B cell (primary cell): ENCODE measurements at regions not wholly inside any gene's neighbourhood (a gene's known extent, or its start where the extent isn't known, plus 50 kb on each side); places are given as distances from the start of the nearest gene placed in this dataset.

Source experiments
- ATAC-seq: fragments of 200-7000 bp; cut with Tn5 transposase; one replicate; pipeline ENCODE4 v1.10.0; 2021; ENCODE audit warnings: low read depth, mild to moderate bottlenecking, moderate number of reproducible peaks, moderate library complexity
- CTCF ChIA-PET: fragments of 350-600 bp; sonication (Branson Sonifier 250); formaldehyde crosslinking; loops from one replicate; lab custom pipeline; 2021; ENCODE audit warnings: antibody characterized with exemption, inconsistent platforms; lab: Charles Lee
- POLR2A ChIA-PET: fragments of 350-600 bp; sonication (Branson Sonifier 250); formaldehyde crosslinking; loops from one replicate; lab custom pipeline; 2021; ENCODE audit warnings: antibody characterized with exemption; lab: Charles Lee
- DNase-seq: peaks from one replicate; pipeline ENCODE4 v3.0.0; 2013
- H2AFZ ChIP-seq: 2 replicates; pipeline ENCODE4 v1.6.1; 2012; ENCODE audit warnings: mild to moderate bottlenecking, low read depth, low read length; ENCODE audit not compliant: insufficient read depth, poor library complexity, severe bottlenecking
- H3K27ac ChIP-seq, 2 donors: 1 replicate in 1 of 2; 2 replicates in 1 of 2; pipeline ENCODE4 v1.5.1; 2012 to 2013; ENCODE audit warnings: low read length in 2 of 2, mild to moderate bottlenecking in 2 of 2, moderate library complexity in 1 of 2
- H3K27me3 ChIP-seq, 4 experiments: fragments of 200-600 bp in 1 of 4; sonication (generic) in 1 of 4; replicated peaks in 1 of 4; 1 replicate in 2 of 4; 2 replicates in 2 of 4; pipeline versions ENCODE4 v1.6.1 to v1.7.0; 2013 to 2016; ENCODE audit warnings: low read length in 3 of 4, mild to moderate bottlenecking in 2 of 4, mixed read lengths in 1 of 4, moderate library complexity in 1 of 4; ENCODE audit not compliant: insufficient read depth in 4 of 4, control insufficient read depth in 3 of 4; ENCODE audit errors: control extremely low read depth in 1 of 4
- H3K36me3 ChIP-seq, 2 experiments: replicated peaks in 1 of 2; 1 replicate in 1 of 2; 2 replicates in 1 of 2; pipeline versions ENCODE4 v1.6.1 to v1.7.1; 2013; ENCODE audit warnings: low read length in 1 of 2; ENCODE audit not compliant: insufficient read depth in 2 of 2, control insufficient read depth in 1 of 2; ENCODE audit errors: control extremely low read depth in 1 of 2, extremely low read depth in 1 of 2
- H3K4me1 ChIP-seq, 2 donors: fragments of 200-600 bp in 1 of 2; sonication (generic) in 1 of 2; 1 replicate in 1 of 2; 2 replicates in 1 of 2; pipeline versions ENCODE4 v1.5.1 to v1.6.1; 2013 to 2017; ENCODE audit warnings: low read length in 2 of 2; ENCODE audit not compliant: control insufficient read depth in 2 of 2, insufficient read depth in 2 of 2
- H3K4me2 ChIP-seq: replicated peaks from 2 replicates; pipeline ENCODE3; 2012; ENCODE audit warnings: mild to moderate bottlenecking, low read depth, low read length; ENCODE audit not compliant: poor library complexity, severe bottlenecking
- H3K4me3 ChIP-seq, 5 experiments: fragments of 200-600 bp in 1 of 5; sonication (generic) in 1 of 5; 1 replicate in 3 of 5; 2 replicates in 2 of 5; pipeline versions ENCODE4 v1.5.1 to v1.7.0; 2011 to 2016; ENCODE audit warnings: low read length in 4 of 5, mild to moderate bottlenecking in 4 of 5, low read depth in 2 of 5, control low read depth in 1 of 5, moderate library complexity in 1 of 5; ENCODE audit not compliant: insufficient read depth in 1 of 5; ENCODE audit errors: control extremely low read depth in 1 of 5, extremely low read depth in 1 of 5
- H3K79me2 ChIP-seq: fragments of 200-600 bp; sonication (generic); one replicate; pipeline ENCODE4 v1.6.0; 2016; ENCODE audit warnings: low read length; ENCODE audit not compliant: control insufficient read depth, insufficient read depth
- H3K9ac ChIP-seq: fragments of 200-600 bp; sonication (generic); 2 replicates; pipeline ENCODE4 v1.6.1; 2017; ENCODE audit warnings: mild to moderate bottlenecking, low read length, moderate library complexity
- H3K9me3 ChIP-seq, 3 donors: one replicate each; pipeline versions ENCODE4 v1.6.1 to v1.7.1; 2013; ENCODE audit warnings: low read length in 2 of 3; ENCODE audit not compliant: control insufficient read depth in 2 of 3, insufficient read depth in 1 of 3; ENCODE audit errors: control extremely low read depth in 1 of 3
- H4K20me1 ChIP-seq: 2 replicates; pipeline ENCODE4 v1.6.0; 2012; ENCODE audit warnings: mild to moderate bottlenecking, low read length; ENCODE audit not compliant: insufficient read depth, control insufficient read depth, poor library complexity, severe bottlenecking
- H3K27ac Mint-ChIP-seq: one replicate; pipeline ENCODE4 v1.8.0; 2021; ENCODE audit warnings: mixed read lengths
- H3K27me3 Mint-ChIP-seq: one replicate; pipeline ENCODE4 v1.8.0; 2021; ENCODE audit warnings: mixed read lengths
- H3K4me1 Mint-ChIP-seq: one replicate; pipeline ENCODE4 v1.8.0; 2021; ENCODE audit warnings: mixed read lengths
- H3K4me3 Mint-ChIP-seq: one replicate; pipeline ENCODE4 v1.8.0; 2021; ENCODE audit warnings: mixed read lengths
- H3K9me3 Mint-ChIP-seq: one replicate; pipeline ENCODE4 v1.8.0; 2022; ENCODE audit warnings: mixed read lengths; ENCODE audit not compliant: insufficient read depth
- CTCF ChIP-seq: fragments of 200-600 bp; IDR thresholded peaks from one replicate; pipeline ENCODE4 v1.8.0; 2022; ENCODE audit warnings: antibody characterized with exemption, mild to moderate bottlenecking
- EZH2 ChIP-seq: IDR thresholded peaks from 2 replicates; pipeline ENCODE4 v1.6.1; 2012; ENCODE audit warnings: borderline replicate concordance, low read depth, mild to moderate bottlenecking, moderate library complexity, low read length; ENCODE audit not compliant: insufficient read depth, poor library complexity, severe bottlenecking
- WGBS: methylation state at CpG from one replicate; pipeline ENCODE4 v1.1.5; 2013; ENCODE audit warnings: missing lambda C conversion rate; ENCODE audit not compliant: insufficient coverage; 5-methylcytosine and 5-hydroxymethylcytosine counted together
- intact Hi-C: fragments of 100-400 bp; cut with micrococcal nuclease; formaldehyde crosslinking; loops from one replicate; pipeline ENCODE4 v1.10.0; 2022

- H2AFZ ChIP-seq: no peak overlapping the region
- H3K27me3 ChIP-seq: no peaks in the 10 kb centered on the region
- H3K27me3 Mint-ChIP-seq: no peaks in the 10 kb centered on the region
- intact Hi-C loops: no loop called here
- no peaks in the 10 kb centered on the region for H3K9me3 Mint-ChIP-seq
- H3K4me1 ChIP-seq: peaks cover 1 to 3% of the 10 kb centered on the region in 2 donors
- H3K4me3 Mint-ChIP-seq: no peak overlapping the region
- TF ChIP-seq EZH2 (no peak), CTCF (no peak)
- no peaks in the 10 kb centered on the region for H3K79me2 ChIP-seq
- 100% methylated on average over 4 of the region's 5 CpGs for WGBS
- peaks cover 7% of the 10 kb centered on the region for H3K4me1 Mint-ChIP-seq
- no peak overlapping the region for H3K4me2 ChIP-seq
- ATAC-seq (no peak), DNase-seq (no peak)
- ChIA-PET POLR2A (no interaction called here), CTCF (no interaction called here)
- H3K9ac ChIP-seq: no peak overlapping the region
- no peaks in the 10 kb centered on the region for H3K36me3 ChIP-seq
- no peak overlapping the region for H3K27ac ChIP-seq
- H3K4me3 ChIP-seq: no peak overlapping the region
- no peak overlapping the region for H3K27ac Mint-ChIP-seq
- H4K20me1 ChIP-seq: no peaks in the 10 kb centered on the region
- peaks cover 0 to 6% (median 0%) of the 10 kb centered on the region in 3 donors for H3K9me3 ChIP-seq
Observed at GRCh38 chr1:87821335-87821697, 492.6 kb downstream of the LMO4 start.

GRCh38 chr1:87826681-87827251 is 498.1 kb downstream of the LMO4 start:
- CTCF ChIA-PET: interaction anchor here (1.2 to 2.0 kb wide), 3 partner anchors 127 to 500 kb away, joined by 3 to 5 read pairs (median 4); no protein-coding TSS in a partner anchor

More at GRCh38 chr1:87826681-87827251, 498.1 kb downstream of the LMO4 start:
- Histone ChIP-seq H3K4me1 (peaks cover 17 to 27% of the 10 kb centered on the region in 2 donors), H3K27ac (no peak overlapping the region), H2AFZ (peak overlapping the region; percentile 79), H3K9me3 (peaks cover 0 to 6% (median 0%) of the 10 kb centered on the region in 3 donors), H3K36me3 (no peaks in the 10 kb centered on the region), H3K27me3 (no peaks in the 10 kb centered on the region), H3K4me2 (peak overlapping the region; percentile 51), H4K20me1 (no peaks in the 10 kb centered on the region), H3K9ac (peak overlapping the region; percentile 33), H3K79me2 (no peaks in the 10 kb centered on the region), H3K4me3 (peak overlapping the region in 2 of 5 experiments; percentile 8 to 43)
- POLR2A ChIA-PET: no interaction called here
- intact Hi-C loops: loop anchor here (1.0 to 2.0 kb wide), 2 partner anchors 36 to 498 kb away; partner anchors contain the start of gene LMO4
- TF ChIP-seq EZH2 (no peak), CTCF (no peak)
- Mint-ChIP-seq H3K4me3 (peak overlapping the region; percentile 58), H3K27me3 (no peaks in the 10 kb centered on the region), H3K27ac (peak overlapping the region; percentile 64), H3K9me3 (peaks cover 3% of the 10 kb centered on the region), H3K4me1 (peaks cover 37% of the 10 kb centered on the region)
- DNase-seq (peak; percentile 82), ATAC-seq (peak; percentile 96)
- WGBS: 0% methylated on average over 1 of the region's 7 CpGs
